ENCODE measurements at regions not wholly inside any gene's neighbourhood (a gene's known extent, or its start where the extent isn't known, plus 50 kb on each side); places are given as distances from the start of the nearest gene placed in this dataset.

DNA sequence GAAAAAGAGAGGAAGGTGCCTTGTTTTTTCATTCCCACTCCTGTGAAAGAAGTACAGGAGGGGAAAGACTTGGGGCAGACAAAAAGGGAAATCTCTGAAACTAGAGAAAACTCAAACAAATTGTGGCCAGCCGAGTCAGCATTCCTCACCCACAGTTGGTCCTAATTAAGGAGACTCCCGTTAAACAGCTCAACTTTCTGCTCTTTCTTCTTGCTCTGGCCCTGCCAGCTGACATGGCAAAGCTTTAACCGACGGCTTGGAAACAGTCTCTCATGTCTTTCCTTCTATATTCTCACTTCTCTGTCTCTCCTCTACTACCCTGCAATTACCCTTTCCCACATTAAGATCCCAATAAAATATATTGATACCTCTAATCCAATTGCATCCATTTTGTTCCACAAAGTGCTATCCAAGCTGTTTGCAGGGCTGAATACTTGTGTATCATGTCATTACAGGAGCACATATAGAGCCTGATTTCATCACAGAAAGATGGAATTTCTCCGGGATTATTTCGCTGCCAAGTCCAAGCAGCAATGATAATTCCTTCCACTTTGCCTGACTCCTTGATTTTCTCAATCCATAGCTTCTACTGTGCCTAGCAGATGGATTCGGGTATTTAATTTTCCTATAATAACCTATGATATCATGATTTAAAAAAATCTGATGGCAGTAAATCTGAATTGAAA lies 65.4 kb upstream of the IPO9 start:
- no peak overlapping the region for H3K9ac ChIP-seq (ENCODE audit: low read length)
- no CpG with 5 or more reads among the region's 7 CpGs for WGBS (ENCODE audit: extremely low coverage, insufficient coverage, low lambda C conversion rate)
- H2BK5ac ChIP-seq (ENCODE audit: low read length): no peak overlapping the region
- H4K5ac ChIP-seq (ENCODE audit: low read length): no peak overlapping the region
- H3K4me2 ChIP-seq (ENCODE audit: low read length): no peak overlapping the region
- H2BK15ac ChIP-seq (replicated peaks; ENCODE audit: low read depth): no peak overlapping the region
- no peaks in the 10 kb centered on the region for H3K36me3 ChIP-seq (ENCODE audit: control insufficient read depth, insufficient read depth, low read length)
- H3K79me2 ChIP-seq (ENCODE audit: control insufficient read depth, insufficient read depth, low read length): no peaks in the 10 kb centered on the region
- H4K8ac ChIP-seq (ENCODE audit: low read depth, low read length): no peak overlapping the region
- no peak overlapping the region for H2AK5ac ChIP-seq (ENCODE audit: low read length)
- no peak overlapping the region for H3K27ac ChIP-seq (ENCODE audit: low read depth, low read length)
- H3K4me1 ChIP-seq (ENCODE audit: control insufficient read depth, low read depth, low read length): peaks cover 4% of the 10 kb centered on the region
- H3K27me3 ChIP-seq (ENCODE audit: insufficient read depth, low read length, poor library complexity): no peaks in the 10 kb centered on the region
- no peak overlapping the region for H3K18ac ChIP-seq (ENCODE audit: low read length)
- H3K23ac ChIP-seq (ENCODE audit: low read length): no peak overlapping the region
- H3K56ac ChIP-seq (ENCODE audit: low read length): no peak overlapping the region
- H3K4me3 ChIP-seq (ENCODE audit: low read length): no peak overlapping the region
- peak; percentile 41 for DNase-seq
- H2BK120ac ChIP-seq (ENCODE audit: low read depth, low read length): no peak overlapping the region
- H3K79me1 ChIP-seq (ENCODE audit: low read length): peaks cover 2% of the 10 kb centered on the region
- no peak overlapping the region for H3K4ac ChIP-seq (ENCODE audit: low read depth, low read length)

DNA sequence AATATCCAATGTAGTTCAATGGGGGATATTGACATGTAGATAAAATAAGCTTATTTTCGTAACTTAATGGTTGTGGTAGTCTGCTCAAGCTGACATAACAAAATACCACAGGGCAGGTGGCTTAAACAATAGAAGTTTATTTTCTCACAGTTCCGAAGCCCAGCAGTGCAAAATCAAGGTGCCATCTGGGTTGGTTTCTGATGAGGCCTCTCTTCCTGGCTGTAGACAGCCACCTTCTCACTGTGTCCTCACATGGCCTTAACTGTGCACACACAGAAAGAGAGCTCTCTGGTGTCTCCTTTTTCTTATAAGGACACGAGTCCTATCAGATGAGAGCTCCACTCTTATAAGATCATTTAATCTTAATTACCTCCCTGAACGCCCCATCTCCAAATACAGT lies 64.8 kb upstream of the IPO9 start:
- Histone ChIP-seq H3K4me3 (ENCODE audit: low read length) (no peak overlapping the region), H2BK15ac (replicated peaks; ENCODE audit: low read depth) (no peak overlapping the region), H3K27ac (ENCODE audit: low read depth, low read length) (no peak overlapping the region), H3K23ac (ENCODE audit: low read length) (no peak overlapping the region), H4K5ac (ENCODE audit: low read length) (no peak overlapping the region), H3K4ac (ENCODE audit: low read depth, low read length) (no peak overlapping the region), H3K4me2 (ENCODE audit: low read length) (no peak overlapping the region), H3K18ac (ENCODE audit: low read length) (no peak overlapping the region), H4K8ac (ENCODE audit: low read depth, low read length) (no peak overlapping the region), H3K4me1 (ENCODE audit: control insufficient read depth, low read depth, low read length) (peaks cover 4% of the 10 kb centered on the region), H3K27me3 (ENCODE audit: insufficient read depth, low read length, poor library complexity) (no peaks in the 10 kb centered on the region), H3K56ac (ENCODE audit: low read length) (no peak overlapping the region), H2BK5ac (ENCODE audit: low read length) (no peak overlapping the region), H3K36me3 (ENCODE audit: control insufficient read depth, insufficient read depth, low read length) (no peaks in the 10 kb centered on the region), H2AK5ac (ENCODE audit: low read length) (no peak overlapping the region), H3K9ac (ENCODE audit: low read length) (no peak overlapping the region), H3K79me2 (ENCODE audit: control insufficient read depth, insufficient read depth, low read length) (no peaks in the 10 kb centered on the region), H2BK120ac (ENCODE audit: low read depth, low read length) (no peak overlapping the region), H3K79me1 (ENCODE audit: low read length) (peaks cover 2% of the 10 kb centered on the region)
- WGBS (ENCODE audit: extremely low coverage, insufficient coverage, low lambda C conversion rate): no CpG with 5 or more reads among the region's 4 CpGs
- no peak for DNase-seq

DNA sequence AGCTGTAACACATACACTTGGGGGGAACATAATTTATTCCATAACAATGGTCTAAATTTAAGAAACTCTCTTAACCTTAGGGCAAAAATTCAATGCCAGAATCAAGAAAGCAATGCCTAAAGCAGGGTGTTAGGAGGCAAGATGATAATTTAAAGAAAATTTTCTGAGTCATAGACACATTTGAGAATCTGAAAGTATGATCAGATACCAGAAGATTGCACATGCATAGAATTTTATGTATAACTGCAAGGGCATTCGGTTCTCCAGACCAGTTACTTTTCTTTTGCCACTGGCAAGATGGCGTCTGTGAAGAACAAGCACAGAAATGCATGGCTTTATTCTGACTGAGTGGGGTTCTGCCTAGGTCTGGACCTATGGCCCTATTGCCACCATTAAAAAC lies 64.4 kb upstream of the IPO9 start:
- Histone ChIP-seq H2BK15ac (replicated peaks; ENCODE audit: low read depth) (no peak overlapping the region), H3K4me1 (ENCODE audit: control insufficient read depth, low read depth, low read length) (peaks cover 4% of the 10 kb centered on the region), H2BK5ac (ENCODE audit: low read length) (no peak overlapping the region), H2BK120ac (ENCODE audit: low read depth, low read length) (no peak overlapping the region), H3K56ac (ENCODE audit: low read length) (no peak overlapping the region), H3K9ac (ENCODE audit: low read length) (no peak overlapping the region), H2AK5ac (ENCODE audit: low read length) (no peak overlapping the region), H3K18ac (ENCODE audit: low read length) (no peak overlapping the region), H3K4ac (ENCODE audit: low read depth, low read length) (no peak overlapping the region), H3K23ac (ENCODE audit: low read length) (no peak overlapping the region), H4K8ac (ENCODE audit: low read depth, low read length) (no peak overlapping the region), H3K36me3 (ENCODE audit: control insufficient read depth, insufficient read depth, low read length) (no peaks in the 10 kb centered on the region), H3K27me3 (ENCODE audit: insufficient read depth, low read length, poor library complexity) (no peaks in the 10 kb centered on the region), H3K27ac (ENCODE audit: low read depth, low read length) (no peak overlapping the region), H3K4me2 (ENCODE audit: low read length) (no peak overlapping the region), H4K5ac (ENCODE audit: low read length) (no peak overlapping the region), H3K79me2 (ENCODE audit: control insufficient read depth, insufficient read depth, low read length) (no peaks in the 10 kb centered on the region), H3K4me3 (ENCODE audit: low read length) (no peak overlapping the region), H3K79me1 (ENCODE audit: low read length) (peaks cover 2% of the 10 kb centered on the region)
- no peak for DNase-seq
- no CpG with 5 or more reads among the region's 2 CpGs for WGBS (ENCODE audit: extremely low coverage, insufficient coverage, low lambda C conversion rate)

DNA sequence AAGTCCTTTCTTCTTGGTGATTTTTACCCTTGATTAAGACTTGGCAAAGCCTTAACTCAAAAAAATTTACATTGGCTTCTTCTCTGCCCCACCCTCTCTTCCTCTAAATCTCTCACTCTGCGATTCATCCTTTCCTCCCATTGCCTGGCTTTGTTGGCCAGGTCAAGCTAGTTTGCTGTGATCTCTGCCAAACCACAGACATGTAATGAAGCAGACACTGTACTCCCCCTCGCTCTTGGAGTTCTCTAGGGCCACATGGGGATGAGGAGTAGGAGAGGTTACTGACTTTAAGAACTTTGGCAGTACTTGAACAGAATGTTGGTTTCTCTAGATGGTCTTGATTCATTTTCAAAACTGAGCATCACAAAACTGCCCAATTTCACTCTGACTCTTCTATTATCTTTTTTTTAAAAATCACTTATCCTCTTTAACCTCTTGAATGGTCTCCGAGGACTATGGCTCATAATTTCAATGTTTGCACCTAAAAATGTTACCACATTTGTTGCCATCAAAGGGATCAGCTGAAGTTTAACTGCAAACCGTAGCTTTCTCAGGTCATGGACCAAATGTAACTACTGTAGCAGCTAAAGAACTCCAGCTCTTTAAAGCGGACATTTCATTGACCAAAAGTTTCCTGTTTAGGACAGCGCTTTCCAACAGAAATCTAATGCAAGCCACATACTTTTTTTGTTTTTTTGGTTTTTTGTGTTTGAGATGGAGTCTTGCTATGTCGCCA lies 62.7 kb upstream of the IPO9 start:
- H2BK15ac ChIP-seq (replicated peaks; ENCODE audit: low read depth): no peak overlapping the region
- no peak for DNase-seq
- no peak overlapping the region for H2AK5ac ChIP-seq (ENCODE audit: low read length)
- H4K5ac ChIP-seq (ENCODE audit: low read length): no peak overlapping the region
- no peak overlapping the region for H4K8ac ChIP-seq (ENCODE audit: low read depth, low read length)
- peaks cover 2% of the 10 kb centered on the region for H3K4me1 ChIP-seq (ENCODE audit: control insufficient read depth, low read depth, low read length)
- no peak overlapping the region for H3K9ac ChIP-seq (ENCODE audit: low read length)
- no peak overlapping the region for H3K18ac ChIP-seq (ENCODE audit: low read length)
- no peak overlapping the region for H2BK5ac ChIP-seq (ENCODE audit: low read length)
- H3K4ac ChIP-seq (ENCODE audit: low read depth, low read length): no peak overlapping the region
- no peaks in the 10 kb centered on the region for H3K27me3 ChIP-seq (ENCODE audit: insufficient read depth, low read length, poor library complexity)
- no peak overlapping the region for H3K4me2 ChIP-seq (ENCODE audit: low read length)
- H3K4me3 ChIP-seq (ENCODE audit: low read length): no peak overlapping the region
- no peak overlapping the region for H3K23ac ChIP-seq (ENCODE audit: low read length)
- no peak overlapping the region for H2BK120ac ChIP-seq (ENCODE audit: low read depth, low read length)
- no peak overlapping the region for H3K56ac ChIP-seq (ENCODE audit: low read length)
- no CpG with 5 or more reads among the region's 7 CpGs for WGBS (ENCODE audit: extremely low coverage, insufficient coverage, low lambda C conversion rate)
- no peak overlapping the region for H3K27ac ChIP-seq (ENCODE audit: low read depth, low read length)
- H3K36me3 ChIP-seq (ENCODE audit: control insufficient read depth, insufficient read depth, low read length): no peaks in the 10 kb centered on the region
- H3K79me2 ChIP-seq (ENCODE audit: control insufficient read depth, insufficient read depth, low read length): no peaks in the 10 kb centered on the region
- peaks cover 2% of the 10 kb centered on the region for H3K79me1 ChIP-seq (ENCODE audit: low read length)

DNA sequence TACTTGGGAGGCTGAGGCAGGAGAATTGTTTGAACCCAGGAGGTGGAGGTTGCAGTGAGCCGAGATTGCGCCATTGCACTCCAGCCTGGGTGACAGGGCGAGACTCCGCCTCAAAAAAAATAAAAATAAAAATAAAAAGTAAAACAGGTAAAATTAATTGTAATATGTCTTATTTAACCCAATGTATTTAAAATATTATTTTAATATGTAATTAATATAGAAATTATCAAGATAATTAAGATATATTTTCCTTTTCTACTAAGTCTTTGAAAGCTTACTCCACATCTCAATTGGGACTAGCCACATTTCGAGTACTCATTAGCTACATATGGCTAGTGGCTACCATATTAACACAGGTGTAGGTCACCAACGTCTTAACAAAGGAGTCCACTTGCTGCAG lies 61.6 kb upstream of the IPO9 start:
- H4K8ac ChIP-seq (ENCODE audit: low read depth, low read length): no peak overlapping the region
- no peaks in the 10 kb centered on the region for H3K27me3 ChIP-seq (ENCODE audit: insufficient read depth, low read length, poor library complexity)
- no peaks in the 10 kb centered on the region for H3K79me2 ChIP-seq (ENCODE audit: control insufficient read depth, insufficient read depth, low read length)
- H3K27ac ChIP-seq (ENCODE audit: low read depth, low read length): no peak overlapping the region
- H3K56ac ChIP-seq (ENCODE audit: low read length): no peak overlapping the region
- H2BK5ac ChIP-seq (ENCODE audit: low read length): no peak overlapping the region
- no CpG with 5 or more reads among the region's 6 CpGs for WGBS (ENCODE audit: extremely low coverage, insufficient coverage, low lambda C conversion rate)
- no peak overlapping the region for H2AK5ac ChIP-seq (ENCODE audit: low read length)
- DNase-seq: no peak
- no peak overlapping the region for H3K9ac ChIP-seq (ENCODE audit: low read length)
- H3K4me3 ChIP-seq (ENCODE audit: low read length): no peak overlapping the region
- no peak overlapping the region for H2BK15ac ChIP-seq (replicated peaks; ENCODE audit: low read depth)
- no peak overlapping the region for H3K23ac ChIP-seq (ENCODE audit: low read length)
- H3K79me1 ChIP-seq (ENCODE audit: low read length): peaks cover 2% of the 10 kb centered on the region
- H3K4me2 ChIP-seq (ENCODE audit: low read length): no peak overlapping the region
- no peaks in the 10 kb centered on the region for H3K36me3 ChIP-seq (ENCODE audit: control insufficient read depth, insufficient read depth, low read length)
- H3K18ac ChIP-seq (ENCODE audit: low read length): no peak overlapping the region
- peaks cover 2% of the 10 kb centered on the region for H3K4me1 ChIP-seq (ENCODE audit: control insufficient read depth, low read depth, low read length)
- H4K5ac ChIP-seq (ENCODE audit: low read length): no peak overlapping the region
- H2BK120ac ChIP-seq (ENCODE audit: low read depth, low read length): no peak overlapping the region
- H3K4ac ChIP-seq (ENCODE audit: low read depth, low read length): no peak overlapping the region

Data from mesendoderm (in vitro differentiated cells).